ENCODE measurements at regions not wholly inside any gene's neighbourhood (a gene's known extent, or its start where the extent isn't known, plus 50 kb on each side); places are given as distances from the start of the nearest gene placed in this dataset.

- TF ChIP-seq CTCF (IDR thresholded peaks at IDR 0.05; ENCODE audit: poor library complexity, severe bottlenecking) = no peak
- TF ChIP-seq EZH2 (IDR thresholded peaks at IDR 0.05; ENCODE audit: borderline replicate concordance, insufficient read depth, low read length, poor library complexity, severe bottlenecking) = no peak
- TF ChIP-seq POLR2AphosphoS5 (IDR thresholded peaks at IDR 0.05) = peak; percentile 8
- no peak for TF ChIP-seq EP300 (conservative IDR thresholded peaks at IDR 0.05; ENCODE audit: poor library complexity, severe bottlenecking)
- TF ChIP-seq RAD21 (conservative IDR thresholded peaks at IDR 0.05) = no peak
- no peak for TF ChIP-seq MXI1 (conservative IDR thresholded peaks at IDR 0.05; ENCODE audit: poor library complexity, severe bottlenecking)
- no peak for TF ChIP-seq SMC3 (conservative IDR thresholded peaks at IDR 0.05; ENCODE audit: poor library complexity)
- no peak for TF ChIP-seq REST (IDR thresholded peaks at IDR 0.05; ENCODE audit: borderline replicate concordance)
These were observed 328.9 kb upstream of the PRICKLE1 start for GRCh38 chr12:42918443-42918842.
